LNCAP (cell line): ENCODE measurements at regions not wholly inside any gene's neighbourhood (a gene's known extent, or its start where the extent isn't known, plus 50 kb on each side); places are given as distances from the start of the nearest gene placed in this dataset.

Experiments used
- CTCF ChIP-seq: fragments of 450-650 bp; IDR thresholded peaks from 2 replicates; pipeline ENCODE4 v1.5.1; 2017; ENCODE audit warnings: mild to moderate bottlenecking

- TF ChIP-seq CTCF: no peak
These were observed 168.5 kb upstream of the OBI1 start for GRCh38 chr13:78827471-78827870.

- no peak for TF ChIP-seq CTCF
These were observed 168.0 kb upstream of the OBI1 start for GRCh38 chr13:78826936-78827335.

DNA sequence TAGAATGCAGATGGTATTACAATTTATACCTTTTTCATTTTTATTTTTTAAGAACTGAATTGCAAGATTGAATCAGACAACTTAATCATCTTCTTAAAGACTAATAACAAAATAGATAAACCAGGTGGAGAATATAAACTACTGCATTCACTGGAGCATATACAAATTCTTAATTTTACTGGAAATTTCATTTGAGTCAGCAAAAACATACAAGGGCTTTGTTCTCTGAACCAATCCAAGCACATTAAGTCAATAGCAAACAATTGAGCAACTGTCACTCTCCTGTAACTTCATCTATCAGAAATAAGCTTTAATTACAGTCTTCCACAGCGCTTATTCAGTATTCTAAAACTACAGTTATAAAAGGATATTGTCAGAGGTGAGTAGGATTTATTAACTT is 167.4 kb upstream of the OBI1 start:
- TF ChIP-seq CTCF: no peak

- no peak for TF ChIP-seq CTCF
These were observed 161.6 kb upstream of the OBI1 start for GRCh38 chr13:78820541-78820940.

DNA sequence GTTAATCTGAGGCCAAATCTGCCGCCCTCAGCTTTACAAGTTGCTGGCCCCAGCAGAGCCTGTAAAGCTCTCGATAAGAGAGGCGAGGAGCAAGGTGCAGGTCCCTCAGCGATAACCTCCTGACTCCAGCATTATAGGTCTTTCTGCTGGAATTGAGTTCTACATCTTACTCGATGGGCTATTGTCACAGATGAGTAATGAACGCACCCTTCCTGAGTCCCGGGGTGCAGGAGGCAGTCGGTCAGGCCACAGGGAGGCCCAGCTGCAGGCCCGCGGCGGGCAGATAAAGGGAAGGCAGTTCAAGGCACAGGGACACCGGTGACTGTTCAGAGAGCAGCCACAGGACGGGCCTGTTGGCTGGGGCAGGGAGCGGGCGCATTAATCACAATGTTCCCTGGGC is 157.6 kb upstream of the OBI1 start:
- no peak for TF ChIP-seq CTCF

- TF ChIP-seq CTCF: no peak
These were observed 157.2 kb upstream of the OBI1 start for GRCh38 chr13:78816154-78816553.

DNA sequence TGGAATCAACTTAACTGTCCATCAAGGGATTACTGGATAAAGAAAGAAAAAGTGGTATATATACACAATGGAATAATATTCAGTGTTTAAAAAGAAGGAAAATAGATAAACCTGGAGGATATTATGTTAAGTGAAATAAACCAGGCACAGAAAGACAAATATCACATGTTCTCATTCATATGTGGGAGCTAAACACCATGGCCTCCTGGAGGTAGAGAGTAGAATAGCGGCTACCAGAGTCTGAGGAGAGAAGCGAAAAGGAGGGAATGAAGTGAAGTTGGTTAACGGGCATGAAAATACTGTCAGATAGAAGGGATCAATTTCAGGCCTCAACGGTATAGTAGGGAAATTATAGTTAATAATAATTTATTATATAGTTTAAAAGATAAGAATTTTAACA is 147.5 kb upstream of the OBI1 start:
- TF ChIP-seq CTCF: peak; percentile 34; the same call in 1 of the 2 replicates

GRCh38 chr13:78802912-78803311 is 144.0 kb upstream of the OBI1 start:
- TF ChIP-seq CTCF: no peak
